Activated CD8-positive, alpha-beta memory T cell treated with anti-CD3 and anti-CD28 coated beads for 4 hours (primary cell): ENCODE measurements at regions not wholly inside any gene's neighbourhood (a gene's known extent, or its start where the extent isn't known, plus 50 kb on each side); places are given as distances from the start of the nearest gene placed in this dataset.
"Not testable (repeated sequence)": the region's sequence is repeated elsewhere in the genome, so short reads cannot be mapped to it uniquely, and the experiment has no call there.

Source experiments
- DNase-seq, 2 donors: peaks; one replicate each; pipeline ENCODE4 v3.0.0-alpha.2; 2020; ENCODE audit warnings: low read depth in 2 of 2

DNA sequence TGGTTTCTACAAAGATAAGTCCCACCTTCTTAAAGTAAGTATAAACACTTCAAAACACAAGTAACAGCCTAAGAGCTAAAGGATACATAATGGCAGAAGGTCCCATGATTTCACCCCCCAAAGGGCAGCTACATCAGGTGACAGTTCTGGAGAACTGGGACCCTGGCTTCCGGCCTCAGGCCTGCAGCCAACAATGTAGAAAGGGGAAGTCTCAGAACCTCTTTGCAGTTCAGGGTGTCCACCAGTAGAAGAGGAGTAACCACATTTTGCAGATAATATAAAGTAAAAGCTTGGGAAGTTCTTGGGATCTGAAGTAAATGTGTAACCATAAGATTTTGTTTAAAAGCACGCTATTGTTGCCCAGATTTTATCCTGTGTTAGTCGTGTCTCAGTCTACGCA, 267.4 kb upstream of the VLDLR start:
- no peak for DNase-seq

DNA sequence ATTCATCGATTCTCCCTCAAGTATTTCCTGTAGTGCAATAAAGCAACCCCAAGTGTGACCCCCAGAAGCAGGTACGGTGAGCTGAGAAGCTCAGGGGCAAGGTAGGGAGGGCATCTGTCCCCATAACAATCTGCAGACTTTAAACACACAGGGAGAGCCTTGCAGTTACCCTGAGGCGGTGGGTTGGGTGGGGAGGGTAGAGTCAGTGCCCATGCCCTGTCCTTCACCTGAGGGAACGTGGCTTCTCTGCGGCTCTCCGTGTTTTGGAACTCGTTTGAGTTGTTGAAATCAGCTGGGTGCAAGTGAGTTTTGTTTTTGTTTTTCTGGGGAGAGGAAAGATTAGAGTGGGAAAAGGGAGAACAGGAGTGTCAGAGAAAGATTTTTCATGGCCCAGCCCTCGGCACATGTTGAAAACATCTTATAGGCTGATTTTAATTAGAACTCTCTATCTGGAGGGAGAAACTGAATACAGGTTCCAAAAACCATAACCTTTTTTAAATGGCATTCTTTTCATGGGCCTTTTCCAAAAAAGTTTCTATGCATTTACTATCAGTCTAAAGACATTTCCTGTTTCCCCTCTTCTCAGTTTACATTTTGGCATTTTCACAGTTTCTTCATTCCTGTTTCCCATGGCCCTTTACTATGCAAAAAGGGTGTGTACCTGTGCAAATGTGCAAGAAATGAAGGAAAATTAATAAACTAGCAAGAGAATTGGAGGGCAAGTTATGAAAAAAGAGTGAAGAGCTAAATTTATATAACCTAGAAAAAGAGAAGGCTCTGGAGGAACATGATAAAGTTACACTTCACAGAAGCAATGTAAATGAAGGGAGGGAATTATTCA, 266.5 kb upstream of the VLDLR start:
- DNase-seq: no peak

DNA sequence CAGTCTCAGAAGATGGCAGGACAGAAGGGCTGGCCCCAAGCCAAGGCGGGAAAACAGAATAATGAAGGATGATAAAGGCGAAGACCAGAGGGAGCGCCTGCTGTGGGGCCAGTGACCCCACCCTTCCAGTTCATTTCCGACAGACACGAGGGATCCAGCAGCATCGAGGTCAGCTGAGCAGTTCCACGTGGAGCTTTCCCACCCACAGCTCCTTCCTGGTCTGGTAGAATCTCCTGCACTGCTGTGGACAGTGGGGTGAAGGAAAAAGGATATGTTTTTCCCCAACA, 265.9 kb upstream of the VLDLR start:
- DNase-seq: no peak

DNA sequence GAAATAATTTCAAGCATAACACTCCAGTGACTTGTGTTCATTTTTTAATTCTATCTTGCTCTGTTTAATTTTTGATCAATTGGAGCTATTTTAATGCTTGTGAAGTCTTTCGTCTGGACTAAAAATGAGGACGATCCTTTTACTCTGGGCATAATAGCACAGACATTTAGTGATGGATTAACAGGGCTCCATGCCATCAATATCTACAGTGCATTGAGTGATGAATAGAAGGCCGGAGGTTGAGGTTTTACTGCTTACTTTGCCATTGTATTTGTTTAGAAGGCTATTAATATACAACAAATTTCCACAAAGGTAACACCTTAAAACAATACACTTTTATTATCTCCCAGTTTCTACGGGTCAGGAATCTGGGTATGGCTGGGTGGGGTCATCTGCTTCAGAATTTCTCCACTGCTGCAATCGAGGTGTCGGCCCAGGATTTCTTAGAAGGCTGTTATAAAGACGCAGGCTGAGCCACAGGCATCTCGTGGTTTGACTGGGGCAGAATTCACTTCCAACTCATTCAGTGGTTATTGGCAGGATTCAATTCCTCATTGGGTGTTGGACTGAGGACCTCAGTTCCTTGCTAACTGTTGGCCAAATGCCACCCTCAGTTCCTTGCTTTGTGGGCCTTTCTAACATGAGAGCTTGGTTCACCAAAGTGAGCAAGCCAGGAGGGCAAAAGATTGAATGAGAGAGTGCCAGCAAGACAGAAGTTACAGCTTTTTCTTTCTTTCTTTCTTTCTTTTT, 265.4 kb upstream of the VLDLR start:
- no peak for DNase-seq

DNA sequence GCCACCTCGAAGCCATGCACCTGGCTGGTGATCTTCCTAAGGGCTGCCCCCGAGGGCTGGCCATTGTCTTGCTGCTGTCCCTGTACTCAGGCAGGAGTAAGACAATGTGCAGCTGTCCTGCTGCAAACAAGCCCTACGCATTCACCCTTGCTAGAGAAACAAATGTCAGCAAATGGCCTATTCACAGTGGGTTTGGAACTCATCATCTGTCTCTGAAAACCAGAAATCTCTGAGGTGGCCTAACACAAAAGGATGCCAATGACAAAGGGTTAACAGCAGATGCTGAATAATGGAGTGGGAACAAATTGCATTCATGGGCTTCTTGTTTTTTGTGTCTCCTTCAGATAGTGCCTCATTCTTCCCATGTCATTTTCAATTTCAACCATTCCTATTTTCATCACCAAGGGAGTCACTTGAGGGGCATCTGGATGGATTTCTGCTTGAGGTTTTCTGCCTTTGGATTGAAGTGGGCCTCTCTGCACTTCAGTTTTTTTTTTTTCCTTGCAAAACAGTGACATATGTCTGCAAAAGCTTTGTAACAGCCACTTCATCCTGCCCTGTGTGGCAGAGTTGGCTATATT, 261.6 kb upstream of the VLDLR start:
- no peak for DNase-seq

DNA sequence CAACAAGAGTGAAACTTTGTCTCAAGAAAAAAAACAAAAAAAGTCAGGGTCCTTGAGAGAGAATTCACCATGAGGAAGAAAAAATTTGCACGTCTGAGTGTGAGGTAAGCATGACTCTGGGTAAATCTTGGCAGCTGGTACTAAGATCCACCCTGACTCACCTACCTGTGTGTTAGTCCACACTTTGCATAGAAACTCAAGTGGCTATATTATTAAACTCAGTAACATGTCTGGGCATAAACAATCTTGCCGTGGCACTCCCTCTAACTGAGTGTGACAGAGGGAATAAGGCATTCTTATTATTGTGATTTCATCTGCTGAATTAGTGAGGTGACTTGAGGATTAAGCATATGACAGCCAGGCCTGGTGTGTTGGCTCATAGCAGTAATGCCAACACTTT, 259.4 kb upstream of the VLDLR start:
- DNase-seq: no peak

DNA sequence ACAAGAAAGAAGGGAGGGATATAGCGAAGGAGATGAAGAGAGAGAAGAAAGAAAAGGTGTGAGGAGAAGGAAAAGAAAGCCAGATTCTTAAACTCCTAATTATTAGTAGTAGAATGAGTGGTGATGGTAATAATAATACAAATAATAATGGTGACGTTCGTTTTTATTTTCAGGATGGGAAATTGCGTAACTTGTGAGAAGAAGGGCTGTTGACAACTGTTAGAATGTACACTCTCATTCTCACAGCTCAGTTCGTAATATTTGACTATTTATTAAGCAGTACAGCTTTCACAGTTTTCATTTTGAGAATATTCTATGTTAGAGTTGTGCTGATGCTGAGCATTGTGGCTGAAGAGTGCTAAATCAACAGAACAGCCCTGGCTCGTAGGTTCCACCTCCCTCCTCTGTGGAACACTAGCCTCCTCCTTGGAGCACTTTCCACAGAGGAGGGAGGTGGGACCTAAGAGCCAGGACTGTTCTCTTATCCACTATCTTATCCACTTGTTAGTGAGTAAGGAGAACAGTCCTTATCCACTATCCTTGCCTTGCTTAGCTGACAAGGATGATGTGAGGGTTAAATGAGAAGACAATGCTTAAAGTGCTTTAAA, 258.3 kb upstream of the VLDLR start:
- DNase-seq: no peak

DNA sequence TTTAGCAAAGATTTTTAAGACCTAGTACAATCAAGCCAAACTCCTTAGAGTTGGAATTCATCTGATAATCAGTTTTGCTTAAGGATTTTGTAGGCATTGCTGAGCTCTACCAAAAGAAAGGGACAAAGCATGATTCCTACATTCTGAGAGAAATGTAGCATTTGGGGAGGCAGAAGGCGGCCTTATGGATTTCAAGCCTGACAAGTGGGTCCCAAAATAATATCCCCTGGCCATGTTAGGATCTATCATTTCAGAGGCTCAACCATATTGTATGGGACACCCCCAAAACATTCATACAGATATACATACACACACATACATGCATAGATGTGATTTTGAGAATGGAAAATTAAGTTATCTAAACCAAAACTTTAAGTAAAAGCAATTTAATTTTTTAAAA, 257.8 kb upstream of the VLDLR start:
- DNase-seq: no peak

DNA sequence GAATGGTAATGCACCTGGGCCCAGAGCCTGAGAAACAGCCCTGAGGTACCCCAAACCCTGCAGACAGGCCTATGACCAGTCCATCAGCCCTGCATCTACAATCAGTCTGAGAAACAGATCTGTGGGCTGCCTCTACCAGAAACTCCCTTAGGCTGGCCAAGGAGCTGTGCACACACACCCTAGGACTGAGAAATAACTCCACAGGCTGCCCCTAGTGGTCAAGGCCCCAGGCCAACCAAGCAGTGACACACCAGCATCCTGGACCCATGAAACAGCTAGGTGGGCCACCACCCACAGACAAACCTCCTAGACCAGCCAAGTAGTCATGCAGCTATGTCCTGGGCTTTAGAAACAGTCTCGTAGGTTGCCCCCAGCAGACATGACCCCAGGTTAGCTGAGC, 253.6 kb upstream of the VLDLR start:
- no peak for DNase-seq

DNA sequence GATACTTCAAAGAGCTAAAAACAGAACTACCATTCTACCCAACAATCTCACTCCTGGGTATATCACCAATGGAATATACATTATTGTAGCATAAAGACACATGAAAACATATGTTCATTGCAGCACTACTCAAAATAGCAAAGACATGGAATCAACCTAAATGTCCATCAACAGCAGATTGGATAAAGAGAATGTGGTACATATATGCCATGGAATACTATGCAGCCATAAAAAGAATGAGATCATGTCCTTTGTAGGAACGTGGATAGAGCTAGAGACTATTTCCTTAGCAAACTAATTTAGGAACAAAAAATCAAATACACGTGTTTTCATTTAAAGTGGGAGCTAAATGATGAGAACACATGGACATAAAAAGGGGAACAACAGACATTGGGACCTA, 247.9 kb upstream of the VLDLR start:
- DNase-seq: no peak

DNA sequence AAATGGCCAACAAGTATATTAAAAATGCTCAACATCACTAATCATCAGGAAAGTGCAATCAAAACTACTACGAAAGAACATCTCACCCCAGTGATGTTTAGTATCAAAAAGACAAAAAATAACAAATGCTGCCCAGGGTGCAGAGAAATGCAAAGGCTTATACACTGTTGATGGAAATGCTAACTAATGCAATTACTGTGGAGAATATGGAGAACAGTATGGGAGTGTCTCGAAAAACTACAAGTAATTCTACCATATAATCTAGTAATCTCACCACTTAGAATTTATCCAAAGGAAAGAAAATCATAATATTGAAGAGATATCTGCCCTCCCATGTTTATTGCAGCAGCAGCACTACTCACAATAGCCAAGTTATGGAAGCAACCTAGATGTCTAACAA, 246.5 kb upstream of the VLDLR start:
- DNase-seq: no peak

DNA sequence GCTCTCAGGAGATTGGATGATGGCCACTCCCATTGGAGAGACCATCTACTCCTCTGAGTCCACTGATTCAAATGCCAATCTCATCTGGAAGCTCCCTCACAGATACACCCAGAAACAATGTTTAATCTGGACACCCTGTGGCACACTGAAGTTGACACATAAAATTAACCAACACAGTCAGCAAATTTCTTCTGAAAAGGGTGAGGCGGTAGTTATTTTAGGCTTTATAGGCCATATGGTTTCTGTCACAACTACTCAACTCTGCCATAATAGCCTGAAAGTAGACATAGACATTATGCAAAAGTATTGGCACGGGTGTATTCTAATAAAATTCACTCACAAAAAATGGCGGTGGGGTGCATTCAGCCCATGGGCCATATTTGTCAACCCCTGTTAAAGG, 244.5 kb upstream of the VLDLR start:
- no peak for DNase-seq

DNA sequence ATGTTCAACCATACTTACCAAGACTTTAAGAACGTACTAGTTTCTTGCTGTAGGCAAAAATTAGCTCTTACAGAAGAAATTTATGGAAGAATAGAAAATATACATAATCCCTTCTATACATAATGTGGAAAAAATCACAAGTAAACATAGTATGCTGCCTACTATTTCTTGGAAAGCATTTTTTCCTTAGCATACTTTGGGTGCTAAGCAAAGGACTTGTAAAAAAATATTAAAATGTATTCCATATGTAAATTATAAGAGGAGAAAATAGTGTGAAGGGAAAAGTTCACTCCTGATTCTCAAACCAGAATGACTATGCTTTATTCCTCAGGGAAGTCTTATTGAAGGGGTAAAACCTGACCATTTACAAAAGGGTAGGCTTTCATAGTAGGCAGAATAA, 243.8 kb upstream of the VLDLR start:
- DNase-seq: no peak

DNA sequence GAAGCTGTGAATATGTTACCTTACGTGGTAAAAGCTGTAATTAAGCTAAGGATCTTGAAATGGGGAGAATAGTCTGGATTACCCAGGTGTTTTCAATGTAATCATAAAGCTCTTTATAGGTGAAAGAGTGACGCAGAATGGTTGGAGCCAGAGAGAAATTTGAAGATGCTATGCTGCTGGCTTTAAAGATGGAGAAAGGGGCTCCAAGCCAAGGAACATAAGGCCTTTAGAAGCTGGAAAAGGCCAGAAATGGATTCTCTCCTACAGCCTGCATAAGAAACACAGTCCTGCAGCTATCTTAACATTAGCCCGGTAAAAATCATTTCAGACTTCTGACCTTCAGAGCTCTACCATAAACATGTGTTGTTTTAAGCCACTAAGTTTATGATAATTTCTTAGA, 243.3 kb upstream of the VLDLR start:
- DNase-seq: no peak

DNA sequence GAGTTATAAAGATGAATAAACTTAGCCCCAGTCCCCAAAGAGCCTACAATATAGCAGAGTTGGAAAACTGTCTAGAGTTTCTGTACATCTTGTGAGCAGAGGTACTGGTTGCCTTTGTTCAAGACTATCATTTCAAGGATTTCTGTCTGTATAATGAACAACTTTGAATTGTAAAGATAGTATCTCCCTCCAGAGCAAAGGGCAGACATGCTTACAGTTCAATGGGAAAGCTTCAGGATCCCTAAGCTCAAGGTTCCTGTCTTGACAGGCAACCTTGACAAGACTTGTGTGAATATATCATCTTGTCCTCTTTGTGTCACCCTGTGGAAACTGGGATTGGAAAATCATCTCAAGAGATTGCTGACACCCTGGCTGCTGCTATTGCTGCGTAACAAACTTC, 242.8 kb upstream of the VLDLR start:
- DNase-seq: no peak

DNA sequence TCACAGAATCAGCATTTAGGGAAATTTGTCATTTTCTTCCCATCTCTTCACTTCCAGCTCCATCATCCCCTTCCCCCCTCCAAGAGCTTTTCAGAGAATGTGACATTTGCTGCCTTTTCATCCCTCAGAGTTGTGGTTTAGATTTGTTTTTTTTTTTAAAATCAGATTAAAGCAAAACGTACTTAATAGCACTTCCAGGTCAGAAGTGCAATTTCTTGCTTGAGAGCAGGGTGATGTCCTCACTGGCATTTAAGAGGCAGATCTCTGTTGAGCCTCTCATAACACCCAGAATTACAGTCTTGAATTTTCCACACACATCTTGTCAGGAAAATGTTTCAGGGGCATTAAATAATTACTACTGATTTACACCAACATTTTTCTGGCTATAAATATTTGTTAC, 236.8 kb upstream of the VLDLR start:
- no peak for DNase-seq

DNA sequence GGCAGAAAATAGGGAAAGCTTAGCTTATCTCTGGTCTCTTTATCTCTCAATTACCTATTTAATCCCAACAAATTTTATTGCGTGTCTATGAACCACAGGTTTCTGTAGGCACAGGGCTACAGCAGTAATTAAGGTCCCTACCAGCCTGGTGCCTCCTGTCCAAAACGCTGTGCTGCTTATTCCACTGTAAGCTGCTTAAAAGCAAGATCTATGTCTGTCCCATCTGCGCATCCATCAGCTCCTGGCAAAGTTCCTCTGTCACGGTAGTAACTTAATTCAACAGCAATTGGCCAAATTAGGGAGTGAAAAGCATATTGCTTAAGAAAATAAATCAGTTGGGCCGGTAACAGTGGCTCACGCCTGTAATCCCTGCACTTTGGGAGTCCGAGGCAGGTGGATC, 235.8 kb upstream of the VLDLR start:
- no peak for DNase-seq

DNA sequence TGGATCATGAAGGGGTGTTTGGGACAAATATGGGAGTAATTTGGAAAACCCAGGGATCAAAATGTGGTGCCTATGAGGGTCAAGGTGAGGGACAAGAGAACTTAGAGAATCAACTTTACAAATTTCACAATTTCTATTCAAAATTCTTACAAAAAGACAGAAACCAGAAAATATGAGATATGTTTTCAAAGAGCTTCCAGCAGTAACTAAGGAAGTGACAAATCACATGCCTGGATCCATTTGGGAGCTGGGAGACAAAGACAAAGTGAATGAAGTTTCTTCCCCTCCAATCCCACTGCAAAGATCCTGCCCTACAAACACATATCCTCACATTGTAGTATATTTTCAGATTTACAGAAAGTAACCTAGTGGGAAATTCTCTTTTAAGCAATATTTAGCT, 235.0 kb upstream of the VLDLR start:
- DNase-seq: no peak

DNA sequence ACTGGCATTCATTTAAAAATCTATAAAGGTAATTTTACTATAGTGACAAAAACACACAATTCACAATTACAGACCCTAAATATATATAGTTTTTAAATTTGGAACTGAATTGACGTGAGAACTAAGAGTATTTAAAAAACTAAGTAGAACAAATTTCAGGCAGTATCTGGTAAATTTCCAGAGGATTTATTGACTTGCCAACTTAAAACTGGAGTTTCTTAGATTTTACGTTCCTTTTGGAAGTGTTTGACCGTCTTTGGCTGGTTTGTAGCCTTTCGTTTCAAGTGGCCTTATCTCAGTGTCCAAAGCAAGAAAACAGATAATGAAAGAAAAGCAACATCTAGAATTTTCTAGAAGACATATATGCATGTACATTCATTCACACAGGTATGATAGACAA, 234.4 kb upstream of the VLDLR start:
- no peak for DNase-seq

DNA sequence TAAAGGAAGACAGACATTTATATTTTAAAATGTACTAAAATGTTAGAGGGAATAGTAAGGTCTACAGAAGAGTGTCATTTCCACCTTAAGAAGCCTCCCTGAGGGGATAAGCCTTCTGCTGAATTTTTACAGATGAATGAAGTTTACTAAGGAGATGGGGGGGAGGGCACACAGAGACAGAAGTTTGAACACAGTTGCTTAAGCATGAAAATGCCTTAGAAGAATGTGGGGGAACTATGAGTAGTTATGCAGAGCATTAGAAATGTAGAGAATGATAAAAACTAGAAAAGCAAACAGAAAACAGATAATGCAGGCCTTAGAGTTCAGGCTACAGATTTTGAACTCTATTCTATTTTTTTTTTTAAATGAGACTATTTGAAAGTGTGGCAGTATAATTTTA, 232.2 kb upstream of the VLDLR start:
- no peak for DNase-seq

DNA sequence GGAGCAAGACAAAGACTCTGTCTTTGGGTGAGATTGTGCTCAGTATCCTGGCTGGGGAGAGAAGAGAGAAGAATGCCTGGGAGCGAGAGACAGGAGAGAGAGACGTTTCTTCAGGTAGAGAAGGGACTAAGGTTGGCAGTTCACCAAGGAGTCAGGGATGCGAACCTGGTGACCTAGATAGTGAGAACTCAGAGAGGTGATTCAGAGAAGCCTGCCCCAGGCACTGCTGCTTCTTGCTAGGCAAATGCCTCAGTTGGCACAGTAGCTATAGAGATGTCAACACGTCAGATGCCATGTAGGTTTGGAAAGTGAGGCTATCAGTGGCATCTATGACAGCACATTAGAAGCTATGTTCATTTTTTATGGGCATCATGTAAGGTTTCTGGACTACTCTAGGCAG, 231.6 kb upstream of the VLDLR start:
- no peak for DNase-seq

DNA sequence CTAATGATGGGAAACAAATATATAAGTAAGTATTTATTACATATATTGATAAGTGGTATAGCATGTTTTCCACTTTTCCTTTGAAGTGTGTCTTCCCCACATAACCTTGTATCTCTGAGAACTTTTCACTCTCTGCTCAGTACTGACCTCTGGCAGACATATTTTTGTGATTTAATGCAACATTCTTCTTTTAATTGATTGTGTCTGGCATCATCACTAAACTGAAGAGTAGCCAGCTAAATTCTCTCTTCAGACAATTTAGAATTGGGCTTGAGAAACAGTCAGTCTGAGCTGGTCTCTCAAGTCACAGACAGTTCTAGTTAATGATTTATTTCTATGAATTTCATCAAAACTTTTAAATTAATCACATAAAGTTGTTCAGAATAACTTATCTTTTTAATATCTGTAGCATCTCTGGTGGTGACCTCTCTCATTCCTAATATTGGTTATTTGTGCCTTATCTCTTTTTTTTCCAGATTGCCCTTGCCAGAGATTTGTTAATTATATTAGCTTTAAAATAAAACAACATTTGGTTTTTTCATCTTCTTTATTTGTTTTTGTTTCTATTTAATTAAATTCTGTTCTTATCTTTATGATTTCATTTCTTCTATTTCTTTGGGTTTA, 230.0 kb upstream of the VLDLR start:
- not testable (repeated sequence) for DNase-seq
